ENCODE measurements at regions not wholly inside any gene's neighbourhood (a gene's known extent, or its start where the extent isn't known, plus 50 kb on each side); places are given as distances from the start of the nearest gene placed in this dataset.

GRCh38 chr5:89407054-89407453, 524.1 kb upstream of the MEF2C start:
- no peak overlapping the region for H3K4me3 ChIP-seq (ENCODE audit: low read length)
- no peak for TF ChIP-seq CTCF (IDR thresholded peaks at IDR 0.05; ENCODE audit: insufficient read depth, low read depth, low read length, missing control alignments)
- DNase-seq (ENCODE audit: low read depth) = no peak

GRCh38 chr5:89401659-89402058, 518.7 kb upstream of the MEF2C start:
- DNase-seq (ENCODE audit: low read depth) = no peak
- no peak for TF ChIP-seq CTCF (IDR thresholded peaks at IDR 0.05; ENCODE audit: insufficient read depth, low read depth, low read length, missing control alignments)
- H3K4me3 ChIP-seq (ENCODE audit: low read length) = no peak overlapping the region

- DNase-seq (ENCODE audit: low read depth) = no peak
- H3K4me3 ChIP-seq (ENCODE audit: low read length) = no peak overlapping the region
- TF ChIP-seq CTCF (IDR thresholded peaks at IDR 0.05; ENCODE audit: insufficient read depth, low read depth, low read length, missing control alignments) = no peak
These were observed 518.0 kb upstream of the MEF2C start for GRCh38 chr5:89401012-89401411.

- no peak overlapping the region for H3K4me3 ChIP-seq (ENCODE audit: low read length)
- TF ChIP-seq CTCF (IDR thresholded peaks at IDR 0.05; ENCODE audit: insufficient read depth, low read depth, low read length, missing control alignments) = no peak
- DNase-seq (ENCODE audit: low read depth) = peak; percentile 52
These were observed 516.6 kb upstream of the MEF2C start for GRCh38 chr5:89399548-89399947.

- peak; percentile 53 for DNase-seq (ENCODE audit: low read depth)
These were observed 514.1 kb upstream of the MEF2C start for GRCh38 chr5:89397096-89397495.

GRCh38 chr5:89396278-89396954, 513.4 kb upstream of the MEF2C start:
- no peak overlapping the region for H3K4me3 ChIP-seq (ENCODE audit: low read length)
- TF ChIP-seq CTCF (IDR thresholded peaks at IDR 0.05; ENCODE audit: insufficient read depth, low read depth, low read length, missing control alignments) = no peak
- peak; percentile 8 for DNase-seq (ENCODE audit: low read depth)

More at GRCh38 chr5:89397096-89397495, 514.1 kb upstream of the MEF2C start:
- no peak overlapping the region for H3K4me3 ChIP-seq (ENCODE audit: low read length)
- no peak for TF ChIP-seq CTCF (IDR thresholded peaks at IDR 0.05; ENCODE audit: insufficient read depth, low read depth, low read length, missing control alignments)

- H3K4me3 ChIP-seq (ENCODE audit: low read length) = no peak overlapping the region
- no peak for DNase-seq (ENCODE audit: low read depth)
- no peak for TF ChIP-seq CTCF (IDR thresholded peaks at IDR 0.05; ENCODE audit: insufficient read depth, low read depth, low read length, missing control alignments)
These were observed 512.1 kb upstream of the MEF2C start for GRCh38 chr5:89395111-89395510.
